H1 (cell line): ENCODE measurements at regions not wholly inside any gene's neighbourhood (a gene's known extent, or its start where the extent isn't known, plus 50 kb on each side); places are given as distances from the start of the nearest gene placed in this dataset.

Experiments used
- CTCF ChIA-PET: fragments of 300-600 bp; sonication (Branson Sonifier 250); formaldehyde crosslinking; loops from one replicate; lab custom pipeline; 2021; ENCODE audit not compliant: partially characterized antibody; lab: Charles Lee
- POLR2A ChIA-PET: fragments of 300-600 bp; sonication (Branson Sonifier 250); formaldehyde crosslinking; loops from one replicate; lab custom pipeline; 2021; ENCODE audit warnings: inconsistent platforms; ENCODE audit not compliant: partially characterized antibody; lab: Charles Lee
- DNase-seq, 2 experiments: peaks; one replicate each; pipeline versions ENCODE4 v3.0.0 to v3.0.0-alpha.2; 2010 to 2022; ENCODE audit warnings: low spot score in 2 of 2, low read depth in 1 of 2, mixed read lengths in 1 of 2
- FAIRE-seq: peaks from 2 replicates; lab custom pipeline; 2011; peaks lifted over from hg19 to GRCh38; lab: Jason Lieb, UNC
- H2AFZ ChIP-seq: 2 replicates; pipeline ENCODE4 v1.8.1; 2012; ENCODE audit warnings: low read length, inconsistent platforms
- H2AK5ac ChIP-seq: 2 replicates; pipeline ENCODE4 v1.6.1; 2013; ENCODE audit warnings: low read depth, low read length
- H2BK120ac ChIP-seq: replicated peaks from 2 replicates; pipeline ENCODE3; 2013; ENCODE audit warnings: low read depth, low read length, inconsistent platforms
- H2BK12ac ChIP-seq: 2 replicates; pipeline ENCODE4 v1.6.1; 2013; ENCODE audit warnings: low read depth, low read length
- H2BK15ac ChIP-seq: 2 replicates; pipeline ENCODE4 v1.6.1; 2013; ENCODE audit warnings: low read length
- H2BK20ac ChIP-seq: 2 replicates; pipeline ENCODE4 v1.6.1; 2013; ENCODE audit warnings: low read length
- H2BK5ac ChIP-seq: 2 replicates; pipeline ENCODE4 v1.6.1; 2013; ENCODE audit warnings: low read depth, low read length
- H3K14ac ChIP-seq: 2 replicates; pipeline ENCODE4 v1.6.1; 2013; ENCODE audit warnings: inconsistent platforms; ENCODE audit not compliant: insufficient read length
- H3K18ac ChIP-seq: 2 replicates; pipeline ENCODE4 v1.6.1; 2013; ENCODE audit warnings: low read length; ENCODE audit errors: extremely low read depth
- H3K23ac ChIP-seq: 2 replicates; pipeline ENCODE4 v1.6.1; 2013; ENCODE audit warnings: inconsistent platforms; ENCODE audit not compliant: insufficient read length
- H3K23me2 ChIP-seq: 2 replicates; pipeline ENCODE4 v1.6.1; 2013; ENCODE audit warnings: low read depth, low read length
- H3K27ac ChIP-seq: 2 replicates; pipeline ENCODE4 v1.6.1; 2011; ENCODE audit warnings: low read depth, low read length, inconsistent platforms
- H3K27me3 ChIP-seq, 4 experiments: replicated peaks in 1 of 4; 1 replicate in 1 of 4; 2 replicates in 3 of 4; pipeline versions ENCODE4 v1.6.1 to v1.8.1; 2011 to 2013; ENCODE audit warnings: low read length in 3 of 4, mild to moderate bottlenecking in 3 of 4, inconsistent platforms in 2 of 4, mixed read lengths in 2 of 4, moderate library complexity in 1 of 4; ENCODE audit not compliant: control insufficient read depth in 3 of 4, insufficient read depth in 3 of 4; ENCODE audit errors: extremely low read depth in 1 of 4
- H3K36me3 ChIP-seq, 4 experiments: 2 replicates each; pipeline versions ENCODE4 v1.6.1 to v1.8.1; 2011 to 2013; ENCODE audit warnings: mild to moderate bottlenecking in 4 of 4, low read length in 3 of 4, moderate library complexity in 2 of 4, control low read depth in 1 of 4, inconsistent platforms in 1 of 4; ENCODE audit not compliant: insufficient read depth in 4 of 4, control insufficient read depth in 2 of 4
- H3K4ac ChIP-seq: replicated peaks from 2 replicates; pipeline ENCODE3; 2013; ENCODE audit warnings: low read length, low read depth, mixed read lengths, inconsistent platforms; ENCODE audit not compliant: insufficient read length
- H3K4me1 ChIP-seq, 4 experiments: replicated peaks in 1 of 4; 1 replicate in 1 of 4; 2 replicates in 3 of 4; pipeline versions ENCODE4 v1.6.1 to v1.8.1; 2011 to 2013; ENCODE audit warnings: low read length in 3 of 4, inconsistent platforms in 2 of 4, mixed read lengths in 1 of 4; ENCODE audit not compliant: insufficient read depth in 4 of 4, control insufficient read depth in 3 of 4
- H3K4me2 ChIP-seq, 2 experiments: 2 replicates each; pipeline versions ENCODE4 v1.6.1 to v1.8.1; 2011 to 2013; ENCODE audit warnings: low read depth in 2 of 2, low read length in 2 of 2, control low read depth in 1 of 2, inconsistent platforms in 1 of 2, mild to moderate bottlenecking in 1 of 2; ENCODE audit not compliant: insufficient read depth in 1 of 2
- H3K4me3 ChIP-seq, 4 experiments: fragments of 200-600, 300-600 bp in 1 of 4; sonication (generic), shearing (Covaris generic), sonication (Bioruptor Twin) in 1 of 4; 2 replicates each; pipeline versions ENCODE4 v1.5.1 to v1.8.1; 2011 to 2016; ENCODE audit warnings: low read length in 4 of 4, low read depth in 3 of 4, control low read depth in 2 of 4, inconsistent platforms in 2 of 4, mild to moderate bottlenecking in 2 of 4, mixed read lengths in 1 of 4, moderate library complexity in 1 of 4; ENCODE audit not compliant: insufficient read depth in 2 of 4; ENCODE audit errors: extremely low read depth in 1 of 4
- H3K56ac ChIP-seq: replicated peaks from 2 replicates; pipeline ENCODE3; 2013; ENCODE audit warnings: low read depth, mild to moderate bottlenecking, mixed read lengths, low read length, inconsistent platforms; ENCODE audit not compliant: insufficient read length
- H3K79me1 ChIP-seq: 2 replicates; pipeline ENCODE4 v1.6.1; 2013; ENCODE audit warnings: low read depth, low read length, control low read depth
- H3K79me2 ChIP-seq, 2 experiments: 2 replicates each; pipeline versions ENCODE4 v1.6.1 to v1.8.1; 2012 to 2013; ENCODE audit warnings: low read length in 2 of 2, mild to moderate bottlenecking in 2 of 2, inconsistent platforms in 1 of 2; ENCODE audit not compliant: insufficient read depth in 2 of 2, control insufficient read depth in 1 of 2
- H3K9ac ChIP-seq, 4 experiments: replicated peaks in 1 of 4; 1 replicate in 1 of 4; 2 replicates in 3 of 4; pipeline versions ENCODE4 v1.6.1 to v1.8.1; 2011 to 2013; ENCODE audit warnings: low read depth in 3 of 4, low read length in 3 of 4, control low read depth in 2 of 4, mild to moderate bottlenecking in 2 of 4, moderate library complexity in 2 of 4, inconsistent platforms in 1 of 4; ENCODE audit errors: extremely low read depth in 1 of 4
- H3K9me3 ChIP-seq, 2 experiments: 2 replicates each; pipeline versions ENCODE4 v1.6.1 to v1.8.1; 2012 to 2013; ENCODE audit warnings: mild to moderate bottlenecking in 2 of 2, moderate library complexity in 2 of 2, control low read depth in 1 of 2, inconsistent platforms in 1 of 2, low read depth in 1 of 2, low read length in 1 of 2, mixed read lengths in 1 of 2; ENCODE audit not compliant: insufficient read depth in 2 of 2
- H4K20me1 ChIP-seq, 2 experiments: replicated peaks in 1 of 2; 2 replicates each; pipeline versions ENCODE3 to v1.8.1; 2011 to 2013; ENCODE audit warnings: inconsistent platforms in 2 of 2, low read length in 2 of 2, mild to moderate bottlenecking in 1 of 2; ENCODE audit not compliant: insufficient read depth in 2 of 2, control insufficient read depth in 1 of 2
- H4K5ac ChIP-seq: 2 replicates; pipeline ENCODE4 v1.6.1; 2013; ENCODE audit warnings: low read length, low read depth, mixed read lengths, inconsistent platforms; ENCODE audit not compliant: insufficient read length
- H4K8ac ChIP-seq: 2 replicates; pipeline ENCODE4 v1.8.0; 2013; ENCODE audit warnings: mild to moderate bottlenecking, moderate library complexity, low read length, inconsistent platforms; ENCODE audit not compliant: insufficient read depth; ENCODE audit errors: extremely low read depth
- H4K91ac ChIP-seq: replicated peaks from 2 replicates; pipeline ENCODE3; 2013; ENCODE audit warnings: low read length, mixed read lengths, inconsistent platforms; ENCODE audit not compliant: insufficient read length
- BCL11A ChIP-seq, 2 experiments: IDR thresholded peaks; one replicate each; pipeline ENCODE4 v1.6.1; 2011; ENCODE audit warnings: low read depth in 2 of 2, low read length in 2 of 2, mild to moderate bottlenecking in 2 of 2
- EZH2 ChIP-seq: fragments of 200-600 bp; sonication (generic); IDR thresholded peaks from 2 replicates; pipeline ENCODE4 v1.7.1; 2012; ENCODE audit warnings: low read depth, mild to moderate bottlenecking, moderate library complexity, low read length, inconsistent platforms; ENCODE audit not compliant: severe bottlenecking
- RXRA ChIP-seq: IDR thresholded peaks from 2 replicates; pipeline ENCODE4 v1.6.1; 2011; ENCODE audit warnings: low read depth, mild to moderate bottlenecking, low read length, moderate library complexity; ENCODE audit not compliant: insufficient read depth
- SAP30 ChIP-seq: fragments of 300-600 bp; sonication (generic); IDR thresholded peaks from 2 replicates; pipeline ENCODE4 v1.7.1; 2012; ENCODE audit warnings: low read length, moderate library complexity, mild to moderate bottlenecking, inconsistent platforms; ENCODE audit not compliant: insufficient read depth, insufficient replicate concordance
- SP1 ChIP-seq: IDR thresholded peaks from 2 replicates; pipeline ENCODE4 v1.6.1; 2011; ENCODE audit warnings: low read depth, low read length
- SRF ChIP-seq: IDR thresholded peaks from 2 replicates; pipeline ENCODE4 v1.6.1; 2011; ENCODE audit warnings: mild to moderate bottlenecking, low read depth, low read length, moderate library complexity
- TCF12 ChIP-seq: IDR thresholded peaks from 2 replicates; pipeline ENCODE4 v1.6.1; 2011; ENCODE audit warnings: low read depth, mild to moderate bottlenecking, low read length
- WGBS, 2 experiments: shearing (Covaris generic) in 1 of 2; methylation state at CpG; one replicate each; pipeline versions ENCODE4 v1.1.6 to v1.1.7; 2013 to 2015; ENCODE audit warnings: low lambda C conversion rate in 2 of 2, mixed read lengths in 2 of 2, inconsistent platforms in 1 of 2, low coverage in 1 of 2, missing lambda C conversion rate in 1 of 2; ENCODE audit not compliant: insufficient replicate concordance in 2 of 2, insufficient coverage in 1 of 2, insufficient read length in 1 of 2; ENCODE audit errors: extremely low coverage in 1 of 2, missing lambda C conversion rate in 1 of 2; 5-methylcytosine and 5-hydroxymethylcytosine counted together

GRCh38 chr1:38657873-38658272 is 201.7 kb downstream of the RRAGC start:
- Histone ChIP-seq H3K56ac (no peak overlapping the region), H3K36me3 (no peaks in the 10 kb centered on the region), H3K4me3 (no peak overlapping the region), H4K91ac (no peak overlapping the region), H3K9ac (no peak overlapping the region), H3K27me3 (no peaks in the 10 kb centered on the region; a peak in 3 of 7 replicates), H3K18ac (no peak overlapping the region), H4K5ac (no peak overlapping the region), H2AK5ac (no peak overlapping the region), H3K79me2 (no peaks in the 10 kb centered on the region), H3K23me2 (no peaks in the 10 kb centered on the region; the same call in 1 of the 2 replicates), H3K4me2 (no peak overlapping the region), H3K9me3 (peaks cover 10 to 12% of the 10 kb centered on the region in 2 experiments; a peak in 3 of 4 replicates), H2BK15ac (no peak overlapping the region), H3K4me1 (no peaks in the 10 kb centered on the region), H2BK120ac (no peak overlapping the region), H3K23ac (no peak overlapping the region), H3K79me1 (no peaks in the 10 kb centered on the region), H4K8ac (no peak overlapping the region), H2BK20ac (no peak overlapping the region), H2BK5ac (no peak overlapping the region), H4K20me1 (no peaks in the 10 kb centered on the region), H3K27ac (no peak overlapping the region), H2AFZ (no peak overlapping the region), H2BK12ac (no peak overlapping the region), H3K4ac (no peak overlapping the region), H3K14ac (no peak overlapping the region)
- TF ChIP-seq SP1 (no peak), RXRA (no peak), SAP30 (no peak), BCL11A (IDR thresholded peaks at IDR 0.05; ENCODE audit: low read depth in 2 of 2, low read length in 2 of 2) (no peak), SRF (no peak), TCF12 (no peak), EZH2 (no peak)
- DNase-seq: no peak
- POLR2A ChIA-PET: no interaction called here
- no peak for FAIRE-seq
- WGBS, 2 experiments: 96% methylated on average over 2 of the region's 2 CpGs; no CpG with 5 or more reads in 1 of the 2 experiments
- CTCF ChIA-PET: no interaction called here
